B cell (primary cell): ENCODE measurements at regions not wholly inside any gene's neighbourhood (a gene's known extent, or its start where the extent isn't known, plus 50 kb on each side); places are given as distances from the start of the nearest gene placed in this dataset.

Experiments used
- ATAC-seq: fragments of 200-7000 bp; cut with Tn5 transposase; one replicate; pipeline ENCODE4 v1.10.0; 2021; ENCODE audit warnings: low read depth, mild to moderate bottlenecking, moderate number of reproducible peaks, moderate library complexity
- CTCF ChIA-PET: fragments of 350-600 bp; sonication (Branson Sonifier 250); formaldehyde crosslinking; loops from one replicate; lab custom pipeline; 2021; ENCODE audit warnings: antibody characterized with exemption, inconsistent platforms; lab: Charles Lee
- POLR2A ChIA-PET: fragments of 350-600 bp; sonication (Branson Sonifier 250); formaldehyde crosslinking; loops from one replicate; lab custom pipeline; 2021; ENCODE audit warnings: antibody characterized with exemption; lab: Charles Lee
- DNase-seq: peaks from one replicate; pipeline ENCODE4 v3.0.0; 2013
- H2AFZ ChIP-seq: 2 replicates; pipeline ENCODE4 v1.6.1; 2012; ENCODE audit warnings: mild to moderate bottlenecking, low read depth, low read length; ENCODE audit not compliant: insufficient read depth, poor library complexity, severe bottlenecking
- H3K27ac ChIP-seq, 2 donors: 1 replicate in 1 of 2; 2 replicates in 1 of 2; pipeline ENCODE4 v1.5.1; 2012 to 2013; ENCODE audit warnings: low read length in 2 of 2, mild to moderate bottlenecking in 2 of 2, moderate library complexity in 1 of 2
- H3K27me3 ChIP-seq, 4 experiments: fragments of 200-600 bp in 1 of 4; sonication (generic) in 1 of 4; replicated peaks in 1 of 4; 1 replicate in 2 of 4; 2 replicates in 2 of 4; pipeline versions ENCODE4 v1.6.1 to v1.7.0; 2013 to 2016; ENCODE audit warnings: low read length in 3 of 4, mild to moderate bottlenecking in 2 of 4, mixed read lengths in 1 of 4, moderate library complexity in 1 of 4; ENCODE audit not compliant: insufficient read depth in 4 of 4, control insufficient read depth in 3 of 4; ENCODE audit errors: control extremely low read depth in 1 of 4
- H3K36me3 ChIP-seq, 2 experiments: replicated peaks in 1 of 2; 1 replicate in 1 of 2; 2 replicates in 1 of 2; pipeline versions ENCODE4 v1.6.1 to v1.7.1; 2013; ENCODE audit warnings: low read length in 1 of 2; ENCODE audit not compliant: insufficient read depth in 2 of 2, control insufficient read depth in 1 of 2; ENCODE audit errors: control extremely low read depth in 1 of 2, extremely low read depth in 1 of 2
- H3K4me1 ChIP-seq, 2 donors: fragments of 200-600 bp in 1 of 2; sonication (generic) in 1 of 2; 1 replicate in 1 of 2; 2 replicates in 1 of 2; pipeline versions ENCODE4 v1.5.1 to v1.6.1; 2013 to 2017; ENCODE audit warnings: low read length in 2 of 2; ENCODE audit not compliant: control insufficient read depth in 2 of 2, insufficient read depth in 2 of 2
- H3K4me2 ChIP-seq: replicated peaks from 2 replicates; pipeline ENCODE3; 2012; ENCODE audit warnings: mild to moderate bottlenecking, low read depth, low read length; ENCODE audit not compliant: poor library complexity, severe bottlenecking
- H3K4me3 ChIP-seq, 5 experiments: fragments of 200-600 bp in 1 of 5; sonication (generic) in 1 of 5; 1 replicate in 3 of 5; 2 replicates in 2 of 5; pipeline versions ENCODE4 v1.5.1 to v1.7.0; 2011 to 2016; ENCODE audit warnings: low read length in 4 of 5, mild to moderate bottlenecking in 4 of 5, low read depth in 2 of 5, control low read depth in 1 of 5, moderate library complexity in 1 of 5; ENCODE audit not compliant: insufficient read depth in 1 of 5; ENCODE audit errors: control extremely low read depth in 1 of 5, extremely low read depth in 1 of 5
- H3K79me2 ChIP-seq: fragments of 200-600 bp; sonication (generic); one replicate; pipeline ENCODE4 v1.6.0; 2016; ENCODE audit warnings: low read length; ENCODE audit not compliant: control insufficient read depth, insufficient read depth
- H3K9ac ChIP-seq: fragments of 200-600 bp; sonication (generic); 2 replicates; pipeline ENCODE4 v1.6.1; 2017; ENCODE audit warnings: mild to moderate bottlenecking, low read length, moderate library complexity
- H3K9me3 ChIP-seq, 3 donors: one replicate each; pipeline versions ENCODE4 v1.6.1 to v1.7.1; 2013; ENCODE audit warnings: low read length in 2 of 3; ENCODE audit not compliant: control insufficient read depth in 2 of 3, insufficient read depth in 1 of 3; ENCODE audit errors: control extremely low read depth in 1 of 3
- H4K20me1 ChIP-seq: 2 replicates; pipeline ENCODE4 v1.6.0; 2012; ENCODE audit warnings: mild to moderate bottlenecking, low read length; ENCODE audit not compliant: insufficient read depth, control insufficient read depth, poor library complexity, severe bottlenecking
- H3K27ac Mint-ChIP-seq: one replicate; pipeline ENCODE4 v1.8.0; 2021; ENCODE audit warnings: mixed read lengths
- H3K27me3 Mint-ChIP-seq: one replicate; pipeline ENCODE4 v1.8.0; 2021; ENCODE audit warnings: mixed read lengths
- H3K4me1 Mint-ChIP-seq: one replicate; pipeline ENCODE4 v1.8.0; 2021; ENCODE audit warnings: mixed read lengths
- H3K4me3 Mint-ChIP-seq: one replicate; pipeline ENCODE4 v1.8.0; 2021; ENCODE audit warnings: mixed read lengths
- H3K9me3 Mint-ChIP-seq: one replicate; pipeline ENCODE4 v1.8.0; 2022; ENCODE audit warnings: mixed read lengths; ENCODE audit not compliant: insufficient read depth
- CTCF ChIP-seq: fragments of 200-600 bp; IDR thresholded peaks from one replicate; pipeline ENCODE4 v1.8.0; 2022; ENCODE audit warnings: antibody characterized with exemption, mild to moderate bottlenecking
- EZH2 ChIP-seq: IDR thresholded peaks from 2 replicates; pipeline ENCODE4 v1.6.1; 2012; ENCODE audit warnings: borderline replicate concordance, low read depth, mild to moderate bottlenecking, moderate library complexity, low read length; ENCODE audit not compliant: insufficient read depth, poor library complexity, severe bottlenecking
- WGBS: methylation state at CpG from one replicate; pipeline ENCODE4 v1.1.5; 2013; ENCODE audit warnings: missing lambda C conversion rate; ENCODE audit not compliant: insufficient coverage; 5-methylcytosine and 5-hydroxymethylcytosine counted together
- intact Hi-C: fragments of 100-400 bp; cut with micrococcal nuclease; formaldehyde crosslinking; loops from one replicate; pipeline ENCODE4 v1.10.0; 2022

GRCh38 chr5:145521523-145521922 lies 313.6 kb downstream of the PRELID2 start:
- no peak for ATAC-seq
- POLR2A ChIA-PET, result no interaction called here
- H3K9me3 Mint-ChIP-seq, result peaks cover 1% of the 10 kb centered on the region

GRCh38 chr5:145521066-145521465 lies 314.1 kb downstream of the PRELID2 start:
- Histone ChIP-seq H3K36me3 (no peaks in the 10 kb centered on the region), H3K27me3 (no peaks in the 10 kb centered on the region), H3K9me3 (peaks cover 0 to 8% (median 0%) of the 10 kb centered on the region in 3 donors), H3K4me2 (no peak overlapping the region), H2AFZ (no peak overlapping the region), H3K9ac (no peak overlapping the region), H3K4me1 (no peaks in the 10 kb centered on the region), H3K79me2 (no peaks in the 10 kb centered on the region), H4K20me1 (no peaks in the 10 kb centered on the region), H3K4me3 (no peak overlapping the region), H3K27ac (no peak overlapping the region)
- Mint-ChIP-seq H3K27me3 (no peaks in the 10 kb centered on the region), H3K27ac (no peak overlapping the region), H3K4me1 (no peaks in the 10 kb centered on the region), H3K9me3 (peaks cover 1% of the 10 kb centered on the region), H3K4me3 (no peak overlapping the region)
- ChIA-PET POLR2A (no interaction called here), CTCF (no interaction called here)
- ATAC-seq, result no peak
- 96% methylated on average over 2 of the region's 3 CpGs for WGBS
- TF ChIP-seq EZH2 (no peak), CTCF (no peak)
- DNase-seq, result no peak
- intact Hi-C loops, result no loop called here

More at GRCh38 chr5:145521523-145521922, 313.6 kb downstream of the PRELID2 start:
- no peaks in the 10 kb centered on the region for H4K20me1 ChIP-seq
- CTCF ChIA-PET, result no interaction called here
- no peaks in the 10 kb centered on the region for H3K36me3 ChIP-seq
- no peak overlapping the region for H3K9ac ChIP-seq
- no peaks in the 10 kb centered on the region for H3K4me1 Mint-ChIP-seq
- TF ChIP-seq EZH2 (no peak), CTCF (no peak)
- no peaks in the 10 kb centered on the region for H3K27me3 ChIP-seq
- H3K9me3 ChIP-seq, result peaks cover 0 to 8% (median 0%) of the 10 kb centered on the region in 3 donors
- H3K27me3 Mint-ChIP-seq, result no peaks in the 10 kb centered on the region
- H2AFZ ChIP-seq, result no peak overlapping the region
- intact Hi-C loops, result no loop called here
- H3K4me3 Mint-ChIP-seq, result no peak overlapping the region
- no peak overlapping the region for H3K27ac ChIP-seq
- H3K27ac Mint-ChIP-seq, result no peak overlapping the region
- 100% methylated on average over 1 of the region's 1 CpG for WGBS
- no peaks in the 10 kb centered on the region for H3K4me1 ChIP-seq
- no peaks in the 10 kb centered on the region for H3K79me2 ChIP-seq
- DNase-seq, result no peak
- H3K4me3 ChIP-seq, result no peak overlapping the region
- H3K4me2 ChIP-seq, result no peak overlapping the region
